ENCODE measurements at regions not wholly inside any gene's neighbourhood (a gene's known extent, or its start where the extent isn't known, plus 50 kb on each side); places are given as distances from the start of the nearest gene placed in this dataset.
"Not testable (repeated sequence)": the region's sequence is repeated elsewhere in the genome, so short reads cannot be mapped to it uniquely, and the experiment has no call there.

- not testable (repeated sequence) for TF ChIP-seq YY1 (IDR thresholded peaks at IDR 0.05; ENCODE audit: insufficient read depth, insufficient read length); SUZ12 (IDR thresholded peaks at IDR 0.05; ENCODE audit: extremely low read depth, insufficient read depth, insufficient read length); ZNF274 (IDR thresholded peaks at IDR 0.05; ENCODE audit: low read depth, low read length)
Observed at GRCh38 chr18:76611750-76612045, 116.7 kb upstream of the ZNF516 start.
